Lower leg skin (tissue), 4 donors: ENCODE measurements at regions not wholly inside any gene's neighbourhood (a gene's known extent, or its start where the extent isn't known, plus 50 kb on each side); places are given as distances from the start of the nearest gene placed in this dataset.

Source experiments
- DNase-seq, 2 donors: peaks; one replicate each; pipeline ENCODE4 v3.0.0-alpha.2; 2019; ENCODE audit warnings: low spot score in 2 of 2
- H3K4me3 ChIP-seq: fragments of 200-600 bp; sonication (generic); 2 replicates; pipeline ENCODE4 v1.5.1; 2017; ENCODE audit warnings: mild to moderate bottlenecking, low read depth; ENCODE audit not compliant: poor library complexity, severe bottlenecking
- POLR2A ChIP-seq, 2 donors: fragments of 450-650 bp; IDR thresholded peaks; one replicate each; pipeline ENCODE4 v1.6.1; 2016 to 2017; ENCODE audit warnings: antibody characterized with exemption in 2 of 2, mild to moderate bottlenecking in 1 of 2, moderate library complexity in 1 of 2
- WGBS, 2 donors: methylation state at CpG; one replicate each; pipeline ENCODE4 v1.1.5; 2018; 5-methylcytosine and 5-hydroxymethylcytosine counted together
- intact Hi-C: fragments of 100-400 bp; cut with DNase I; formaldehyde crosslinking; loops from one replicate; pipeline ENCODE4 v1.15.0; 2023; ENCODE audit warnings: low total_unique reads
- TF ChIP-seq, protein P1 (sequence below), 3 donors: fragments of 450-650 bp; IDR thresholded peaks; one replicate each; pipeline ENCODE4 v1.5.1; 2016; ENCODE audit warnings: antibody characterized with exemption in 3 of 3, mild to moderate bottlenecking in 3 of 3, moderate library complexity in 2 of 3

DNA sequence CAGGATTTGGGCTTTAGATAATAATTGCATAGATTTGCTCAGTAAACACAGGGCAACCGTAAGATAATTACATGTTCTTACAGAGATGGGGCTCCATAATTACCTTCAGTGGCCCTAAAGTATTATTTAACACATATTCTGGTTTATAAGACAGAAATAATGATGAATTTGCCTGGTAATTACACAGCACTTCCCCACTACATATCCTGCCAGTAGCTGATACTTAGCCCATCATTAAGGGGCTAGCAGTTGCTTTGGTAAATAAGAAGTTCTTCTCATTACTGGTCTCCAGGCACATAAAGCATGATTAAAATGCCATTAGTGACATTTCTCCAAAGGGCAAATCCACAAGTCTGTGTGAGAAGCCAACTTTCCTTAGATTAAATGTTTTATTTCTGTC lies 158.7 kb downstream of the NUAK1 start:
- intact Hi-C loops = no loop called here
- no peak overlapping the region for H3K4me3 ChIP-seq
- TF ChIP-seq, protein P1, sequence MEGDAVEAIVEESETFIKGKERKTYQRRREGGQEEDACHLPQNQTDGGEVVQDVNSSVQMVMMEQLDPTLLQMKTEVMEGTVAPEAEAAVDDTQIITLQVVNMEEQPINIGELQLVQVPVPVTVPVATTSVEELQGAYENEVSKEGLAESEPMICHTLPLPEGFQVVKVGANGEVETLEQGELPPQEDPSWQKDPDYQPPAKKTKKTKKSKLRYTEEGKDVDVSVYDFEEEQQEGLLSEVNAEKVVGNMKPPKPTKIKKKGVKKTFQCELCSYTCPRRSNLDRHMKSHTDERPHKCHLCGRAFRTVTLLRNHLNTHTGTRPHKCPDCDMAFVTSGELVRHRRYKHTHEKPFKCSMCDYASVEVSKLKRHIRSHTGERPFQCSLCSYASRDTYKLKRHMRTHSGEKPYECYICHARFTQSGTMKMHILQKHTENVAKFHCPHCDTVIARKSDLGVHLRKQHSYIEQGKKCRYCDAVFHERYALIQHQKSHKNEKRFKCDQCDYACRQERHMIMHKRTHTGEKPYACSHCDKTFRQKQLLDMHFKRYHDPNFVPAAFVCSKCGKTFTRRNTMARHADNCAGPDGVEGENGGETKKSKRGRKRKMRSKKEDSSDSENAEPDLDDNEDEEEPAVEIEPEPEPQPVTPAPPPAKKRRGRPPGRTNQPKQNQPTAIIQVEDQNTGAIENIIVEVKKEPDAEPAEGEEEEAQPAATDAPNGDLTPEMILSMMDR (IDR thresholded peaks at IDR 0.05) = no peak
- TF ChIP-seq POLR2A (IDR thresholded peaks at IDR 0.05) = no peak
- WGBS, 2 donors = 95 to 96% methylated on average over 1 of the region's 1 CpG
- no peak for DNase-seq

DNA sequence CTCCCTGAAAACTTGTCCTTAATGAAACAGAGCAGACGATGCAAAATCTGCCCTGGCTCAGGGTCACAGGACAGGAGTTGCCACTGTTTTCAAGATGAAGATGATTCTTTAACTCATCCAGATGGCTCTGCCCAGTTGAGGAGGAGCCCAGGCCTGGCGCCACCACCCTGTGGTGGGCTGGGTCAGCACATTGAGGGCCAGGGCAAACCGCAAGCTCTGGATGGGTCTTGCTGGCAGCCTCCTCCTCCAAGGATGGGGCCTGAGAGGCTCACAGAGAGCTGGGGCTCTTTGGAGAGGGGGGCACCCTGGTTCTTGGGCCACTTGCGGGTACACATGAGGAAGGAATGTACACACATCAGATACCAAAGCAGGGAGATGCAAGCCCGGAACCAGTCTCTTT lies 158.2 kb downstream of the NUAK1 start:
- WGBS, 2 donors = 85 to 94% methylated on average over 5 of the region's 5 CpGs
- no peak for DNase-seq
- H3K4me3 ChIP-seq = no peak overlapping the region
- TF ChIP-seq, protein P1 (IDR thresholded peaks at IDR 0.05) = no peak
- TF ChIP-seq POLR2A (IDR thresholded peaks at IDR 0.05) = no peak
- intact Hi-C loops = no loop called here

DNA sequence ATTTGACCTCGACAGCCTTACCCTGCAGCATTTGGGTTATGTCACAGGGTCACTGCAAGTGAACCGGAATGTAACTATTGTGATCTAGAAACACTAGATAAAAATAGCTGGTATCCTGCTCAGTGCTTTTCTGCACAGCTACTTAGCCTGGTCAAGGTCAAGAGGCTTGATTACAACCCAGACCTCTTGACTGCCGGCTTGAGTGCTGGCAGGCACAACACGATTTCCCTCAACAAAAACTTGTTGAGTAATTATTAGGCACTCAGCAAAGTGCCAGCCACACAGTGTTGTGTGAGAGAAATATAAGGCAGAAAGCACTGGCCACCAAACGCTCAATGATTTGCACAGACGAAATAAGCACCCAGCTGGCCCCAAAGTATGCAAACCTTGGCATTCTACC lies 156.7 kb downstream of the NUAK1 start:
- TF ChIP-seq, protein P1 (IDR thresholded peaks at IDR 0.05) = no peak
- TF ChIP-seq POLR2A (IDR thresholded peaks at IDR 0.05) = no peak
- intact Hi-C loops = no loop called here
- H3K4me3 ChIP-seq = no peak overlapping the region
- WGBS, 2 donors = 71 to 83% methylated on average over 6 of the region's 6 CpGs
- DNase-seq = no peak

DNA sequence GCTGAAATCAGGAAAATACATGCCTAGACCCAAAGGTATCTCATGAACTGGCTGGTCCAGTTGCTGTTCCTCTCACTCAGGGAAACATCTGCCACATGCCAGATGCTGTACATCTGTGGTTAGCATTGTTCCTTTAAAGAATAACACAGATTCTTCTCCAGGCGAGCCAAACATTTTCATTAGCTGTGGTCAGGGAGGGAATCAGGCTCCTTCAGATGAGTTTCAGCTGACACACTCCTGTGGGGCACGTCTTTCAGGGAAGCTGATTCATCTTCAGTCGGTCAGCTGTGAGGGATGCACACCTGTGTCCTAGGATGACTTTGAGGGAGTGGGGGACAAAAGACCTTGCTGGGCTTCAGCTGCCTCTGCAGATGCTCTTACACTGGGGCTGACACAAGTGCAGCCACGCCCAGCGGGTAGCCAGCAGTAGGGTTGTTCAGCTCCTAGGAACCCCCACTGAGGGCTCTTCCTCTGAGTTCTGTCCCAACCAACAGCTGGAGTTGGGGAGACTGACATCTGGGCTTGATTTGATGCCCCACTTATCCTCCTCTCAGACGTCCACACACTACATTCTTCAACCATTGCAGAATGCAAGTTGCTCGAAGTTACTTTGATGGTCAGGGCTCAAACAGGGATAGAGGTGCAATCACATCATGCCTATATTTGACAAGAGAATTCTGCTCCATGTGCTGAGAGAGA lies 155.0 kb downstream of the NUAK1 start:
- WGBS, 2 donors = 75 to 78% methylated on average over 7 of the region's 7 CpGs
- TF ChIP-seq, protein P1 (IDR thresholded peaks at IDR 0.05) = no peak
- H3K4me3 ChIP-seq = no peak overlapping the region
- intact Hi-C loops = no loop called here
- DNase-seq = no peak

DNA sequence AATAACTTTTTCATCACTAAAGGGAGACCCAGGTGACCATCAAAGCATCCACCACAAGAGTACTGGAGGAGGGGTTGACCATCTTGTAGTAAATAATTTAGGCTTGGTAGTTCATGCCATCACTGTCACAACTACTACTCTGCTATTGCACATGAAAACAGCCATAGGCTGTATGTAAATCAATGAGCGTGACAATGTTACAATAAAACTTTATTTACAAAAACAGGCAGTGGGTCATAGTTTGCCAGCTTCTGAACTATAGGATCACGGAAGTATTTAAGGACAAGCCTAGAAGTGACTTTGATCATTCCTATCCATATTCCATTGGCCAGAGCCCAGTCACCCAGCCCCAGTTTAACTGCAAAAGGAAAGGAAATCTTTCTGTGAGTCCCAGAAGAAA lies 153.4 kb downstream of the NUAK1 start:
- no peak overlapping the region for H3K4me3 ChIP-seq
- 92 to 93% methylated on average over 2 of the region's 2 CpGs for WGBS, 2 donors
- no peak for TF ChIP-seq POLR2A (IDR thresholded peaks at IDR 0.05)
- TF ChIP-seq, protein P1 (IDR thresholded peaks at IDR 0.05) = no peak
- no peak for DNase-seq
- intact Hi-C loops = no loop called here
